ENCODE measurements at regions not wholly inside any gene's neighbourhood (a gene's known extent, or its start where the extent isn't known, plus 50 kb on each side); places are given as distances from the start of the nearest gene placed in this dataset.

DNA sequence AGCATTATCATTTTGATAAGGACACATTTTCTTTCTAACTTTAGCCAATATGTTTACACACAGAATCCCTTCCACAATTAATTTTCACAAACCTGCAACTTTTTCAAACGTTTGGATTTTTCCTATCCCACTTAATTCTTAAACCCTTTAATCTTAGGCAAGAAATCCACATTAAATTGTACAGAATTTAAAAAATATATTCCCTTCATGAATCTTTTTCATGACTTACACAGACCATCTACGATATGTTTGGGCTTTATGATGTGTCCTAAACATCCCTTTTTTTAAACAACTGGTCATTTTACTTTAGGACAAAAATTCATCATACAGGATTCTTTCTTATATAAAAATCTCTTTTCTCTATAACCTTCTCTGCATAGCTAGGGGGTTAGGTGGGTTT lies 241.5 kb upstream of the CNTNAP4 start:
- TF ChIP-seq CTCF (conservative IDR thresholded peaks at IDR 0.05; ENCODE audit: low read length) (no peak), EZH2phosphoT487 (IDR thresholded peaks at IDR 0.05; ENCODE audit: borderline replicate concordance) (no peak)

Measured in Loucy (cell line).